GM19455 (cell line): ENCODE measurements at regions not wholly inside any gene's neighbourhood (a gene's known extent, or its start where the extent isn't known, plus 50 kb on each side); places are given as distances from the start of the nearest gene placed in this dataset.
"Not testable (repeated sequence)": the region's sequence is repeated elsewhere in the genome, so short reads cannot be mapped to it uniquely, and the experiment has no call there.

Experiments used
- ATAC-seq: cut with Tn5 transposase; IDR thresholded peaks from one replicate; pipeline ENCODE4 v1.9.1; 2021; ENCODE audit not compliant: unreplicated experiment

GRCh38 chrX:13428053-13428786, 108.4 kb upstream of the ATXN3L start:
- ATAC-seq, result no peak

- ATAC-seq, result no peak
These were observed 107.7 kb upstream of the ATXN3L start for GRCh38 chrX:13427441-13428052.

GRCh38 chrX:13420545-13421183, 100.8 kb upstream of the ATXN3L start:
- no peak for ATAC-seq

GRCh38 chrX:13419918-13420317, 100.1 kb upstream of the ATXN3L start:
- ATAC-seq, result no peak

GRCh38 chrX:13419276-13419675, 99.4 kb upstream of the ATXN3L start:
- ATAC-seq, result no peak

- ATAC-seq, result no peak
These were observed 98.6 kb upstream of the ATXN3L start for GRCh38 chrX:13418126-13419097.

GRCh38 chrX:13415509-13415908, 95.7 kb upstream of the ATXN3L start:
- ATAC-seq, result no peak

GRCh38 chrX:13414006-13414647, 94.3 kb upstream of the ATXN3L start:
- no peak for ATAC-seq

GRCh38 chrX:13412208-13412600, 92.4 kb upstream of the ATXN3L start:
- no peak for ATAC-seq

- ATAC-seq, result no peak
These were observed 91.8 kb upstream of the ATXN3L start for GRCh38 chrX:13411496-13412207.

- not testable (repeated sequence) for ATAC-seq
These were observed 88.7 kb upstream of the ATXN3L start for GRCh38 chrX:13408599-13408998.

GRCh38 chrX:13404777-13405176, 84.9 kb upstream of the ATXN3L start:
- ATAC-seq, result not testable (repeated sequence)

GRCh38 chrX:13404364-13404763, 84.5 kb upstream of the ATXN3L start:
- no peak for ATAC-seq

GRCh38 chrX:13401724-13402123, 81.9 kb upstream of the ATXN3L start:
- no peak for ATAC-seq

GRCh38 chrX:13398839-13399238, 79.0 kb upstream of the ATXN3L start:
- no peak for ATAC-seq

- ATAC-seq, result no peak
These were observed 78.3 kb upstream of the ATXN3L start for GRCh38 chrX:13397878-13398818.

GRCh38 chrX:13396924-13397323, 77.1 kb upstream of the ATXN3L start:
- no peak for ATAC-seq

GRCh38 chrX:13389501-13389900, 69.6 kb upstream of the ATXN3L start:
- ATAC-seq, result no peak
